Ectodermal cell (in vitro differentiated cells): ENCODE measurements at regions not wholly inside any gene's neighbourhood (a gene's known extent, or its start where the extent isn't known, plus 50 kb on each side); places are given as distances from the start of the nearest gene placed in this dataset.

Source experiments
- H3K27ac ChIP-seq: 2 replicates; pipeline ENCODE4 v1.7.0; 2013; ENCODE audit warnings: mild to moderate bottlenecking, low read depth, low read length; ENCODE audit not compliant: insufficient read depth, poor library complexity, severe bottlenecking
- H3K27me3 ChIP-seq: 2 replicates; pipeline ENCODE4 v1.7.0; 2013; ENCODE audit warnings: mild to moderate bottlenecking, low read length; ENCODE audit not compliant: insufficient read depth, control insufficient read depth, poor library complexity, severe bottlenecking
- H3K36me3 ChIP-seq: one replicate; pipeline ENCODE4 v1.7.0; 2013; ENCODE audit warnings: low read length; ENCODE audit not compliant: control insufficient read depth, insufficient read depth
- H3K4me1 ChIP-seq: one replicate; pipeline ENCODE4 v1.7.0; 2013; ENCODE audit warnings: low read length; ENCODE audit not compliant: control insufficient read depth, insufficient read depth
- H3K4me3 ChIP-seq: 2 replicates; pipeline ENCODE4 v1.7.0; 2013; ENCODE audit warnings: low read depth, low read length, control low read depth; ENCODE audit not compliant: insufficient read depth
- H3K9me3 ChIP-seq: 2 replicates; pipeline ENCODE4 v1.7.0; 2013; ENCODE audit warnings: mild to moderate bottlenecking, low read length, moderate library complexity; ENCODE audit not compliant: control insufficient read depth
- WGBS, 2 experiments: methylation state at CpG; one replicate each; pipeline ENCODE4 v1.1.7; 2013; ENCODE audit warnings: missing lambda C conversion rate in 2 of 2; 5-methylcytosine and 5-hydroxymethylcytosine counted together

DNA sequence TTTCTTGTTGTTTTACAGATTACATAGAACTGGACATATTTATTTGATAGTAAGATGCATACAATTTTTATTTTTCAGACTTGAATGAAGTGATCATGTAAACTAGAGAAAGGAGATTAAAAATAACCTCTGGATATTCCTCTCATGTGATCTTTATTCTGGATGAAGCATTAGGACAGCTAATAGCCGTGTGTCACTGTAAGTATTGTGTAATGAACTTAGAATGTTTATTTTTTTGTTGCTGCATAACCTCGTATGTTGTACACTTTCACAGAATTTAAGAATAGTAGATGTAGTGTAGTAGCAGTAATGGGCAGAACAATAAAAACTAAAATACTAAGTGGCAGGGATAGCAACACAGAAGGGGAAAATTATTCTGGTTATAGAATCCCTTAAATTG, 2094.5 kb upstream of the TENM3 start:
- H3K36me3 ChIP-seq = no peaks in the 10 kb centered on the region
- no peaks in the 10 kb centered on the region for H3K4me1 ChIP-seq
- no peaks in the 10 kb centered on the region for H3K27me3 ChIP-seq
- no peak overlapping the region for H3K27ac ChIP-seq
- H3K9me3 ChIP-seq = no peaks in the 10 kb centered on the region
- WGBS, 2 experiments = 93 to 94% methylated on average over 2 of the region's 2 CpGs
- H3K4me3 ChIP-seq = no peak overlapping the region

DNA sequence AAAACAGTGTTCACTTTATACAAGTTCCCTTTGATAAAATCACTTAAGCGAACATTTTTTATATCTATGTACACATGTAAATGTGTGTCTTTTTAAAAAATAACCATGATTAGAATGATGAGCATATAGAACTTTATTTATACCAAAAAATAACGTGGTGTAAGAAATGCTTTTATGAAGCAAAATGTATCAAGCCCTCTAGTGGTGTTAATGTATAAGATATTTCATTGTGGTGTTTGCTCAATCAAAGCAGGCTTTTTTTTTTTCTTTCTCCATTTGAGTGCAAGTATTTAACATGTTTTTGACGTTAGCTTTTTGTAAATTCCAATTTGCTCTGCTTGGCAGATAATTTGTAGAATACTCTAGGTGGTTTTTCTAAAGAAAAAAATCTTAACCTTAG, 2092.4 kb upstream of the TENM3 start:
- no peaks in the 10 kb centered on the region for H3K27me3 ChIP-seq
- H3K9me3 ChIP-seq = no peaks in the 10 kb centered on the region
- H3K27ac ChIP-seq = no peak overlapping the region
- 30% methylated on average over 2 of the region's 3 CpGs; no CpG with 5 or more reads in 1 of the 2 experiments for WGBS, 2 experiments
- H3K4me1 ChIP-seq = no peaks in the 10 kb centered on the region
- no peak overlapping the region for H3K4me3 ChIP-seq
- H3K36me3 ChIP-seq = no peaks in the 10 kb centered on the region

DNA sequence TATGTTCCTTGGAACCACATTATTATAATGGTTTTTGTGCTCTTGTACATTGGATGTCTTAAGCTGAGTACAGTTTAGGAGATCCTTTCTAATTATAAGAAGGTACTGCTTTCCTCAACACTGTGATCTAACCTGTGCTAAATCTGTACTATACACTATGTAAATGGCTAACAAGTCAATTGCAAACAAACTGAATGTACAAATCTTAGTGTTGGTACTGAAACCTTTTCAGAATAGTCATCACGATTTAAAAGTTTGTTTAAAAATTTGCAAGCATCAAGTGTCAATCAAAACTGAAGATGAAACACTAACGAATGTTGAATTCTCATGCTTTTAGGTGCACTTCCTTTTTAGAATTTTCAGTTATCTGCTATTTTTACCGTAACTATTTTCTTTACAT, 2090.4 kb upstream of the TENM3 start:
- no peaks in the 10 kb centered on the region for H3K36me3 ChIP-seq
- WGBS, 2 experiments = 96 to 98% methylated on average over 2 of the region's 3 CpGs
- no peaks in the 10 kb centered on the region for H3K27me3 ChIP-seq
- no peaks in the 10 kb centered on the region for H3K4me1 ChIP-seq
- H3K27ac ChIP-seq = no peak overlapping the region
- no peak overlapping the region for H3K4me3 ChIP-seq
- no peaks in the 10 kb centered on the region for H3K9me3 ChIP-seq

DNA sequence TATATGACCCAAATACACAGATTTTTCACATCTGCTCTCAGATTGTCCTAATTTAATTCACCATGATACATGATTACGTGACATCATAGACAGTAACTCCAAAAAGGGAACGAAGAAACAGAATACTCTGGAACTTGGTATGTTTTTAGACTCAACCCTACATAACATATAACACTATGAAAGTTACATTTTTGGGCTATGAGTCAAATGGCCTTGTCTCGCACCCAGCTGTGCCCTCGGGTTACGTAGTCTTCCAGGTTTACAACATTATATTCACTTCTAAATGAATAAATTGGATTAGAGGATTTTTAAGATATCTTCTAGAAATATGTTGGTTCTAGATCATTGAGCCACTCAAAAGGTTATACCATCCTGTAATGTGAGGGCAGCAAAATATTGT, 2089.6 kb upstream of the TENM3 start:
- 96 to 97% methylated on average over 2 to 3 of the region's 5 CpGs for WGBS, 2 experiments
- H3K4me1 ChIP-seq = no peaks in the 10 kb centered on the region
- H3K9me3 ChIP-seq = no peaks in the 10 kb centered on the region
- H3K27me3 ChIP-seq = no peaks in the 10 kb centered on the region
- no peak overlapping the region for H3K27ac ChIP-seq
- no peaks in the 10 kb centered on the region for H3K36me3 ChIP-seq
- no peak overlapping the region for H3K4me3 ChIP-seq

DNA sequence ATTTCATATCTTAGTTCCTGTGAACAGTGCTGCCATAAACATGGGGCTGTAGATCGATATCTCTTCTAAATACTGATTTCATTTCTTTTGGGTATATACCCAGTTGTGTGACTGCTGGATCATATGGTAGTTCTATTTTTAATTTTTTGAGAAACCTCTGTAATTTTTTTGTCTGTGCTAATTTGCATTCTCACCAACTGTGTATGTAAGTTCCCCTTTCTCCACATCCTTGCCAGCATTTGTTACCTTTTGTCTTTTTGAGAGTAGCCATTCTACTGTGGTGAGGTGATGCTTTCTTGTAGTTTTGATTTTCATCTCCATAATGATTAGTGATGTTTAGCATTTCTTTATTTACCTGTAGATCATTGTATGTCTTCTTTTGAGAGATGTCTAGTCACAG, 2086.5 kb upstream of the TENM3 start:
- no peaks in the 10 kb centered on the region for H3K27me3 ChIP-seq
- peaks cover 5% of the 10 kb centered on the region for H3K4me1 ChIP-seq
- no peak overlapping the region for H3K27ac ChIP-seq
- H3K36me3 ChIP-seq = no peaks in the 10 kb centered on the region
- H3K9me3 ChIP-seq = no peaks in the 10 kb centered on the region
- no peak overlapping the region for H3K4me3 ChIP-seq
- 95 to 100% methylated on average over 1 of the region's 1 CpG for WGBS, 2 experiments

DNA sequence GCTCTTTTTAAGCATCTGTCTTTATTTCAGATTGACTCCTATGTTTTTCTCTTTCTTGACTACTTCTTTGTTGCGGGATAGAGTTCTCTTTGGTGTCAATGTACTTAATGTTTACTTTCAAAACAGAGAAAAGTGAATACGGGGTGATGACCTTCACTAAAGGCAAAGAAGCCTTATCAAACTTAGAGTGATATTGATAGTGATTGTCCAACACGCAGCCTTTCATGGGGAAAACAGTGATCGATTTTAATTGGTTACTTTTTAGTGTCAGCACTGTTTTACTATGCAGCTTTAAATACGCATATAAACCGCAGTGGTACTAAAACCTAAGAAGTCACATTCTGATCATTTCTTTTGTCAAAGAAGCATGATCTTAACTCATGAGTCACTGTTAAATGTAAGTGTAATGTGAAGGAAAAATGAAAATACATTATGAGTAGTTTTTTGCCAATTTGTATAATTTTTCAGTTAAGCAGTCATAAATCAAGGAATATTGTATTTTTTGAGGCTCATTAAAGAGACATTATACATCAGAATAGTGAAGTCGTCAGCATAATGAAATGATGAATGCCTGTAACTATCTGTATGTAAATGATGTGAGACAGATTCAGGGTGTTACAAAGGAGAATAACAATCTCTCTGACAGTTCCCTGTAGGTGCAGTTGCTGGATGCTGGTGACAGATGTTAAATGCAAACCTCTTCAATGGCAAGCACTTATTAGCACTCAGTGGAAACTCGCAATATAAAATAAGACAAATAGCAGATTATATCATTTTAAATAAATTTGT, 2082.8 kb upstream of the TENM3 start:
- Histone ChIP-seq H3K4me3 (no peak overlapping the region), H3K4me1 (peaks cover 5% of the 10 kb centered on the region), H3K27me3 (no peaks in the 10 kb centered on the region), H3K36me3 (no peaks in the 10 kb centered on the region), H3K9me3 (no peaks in the 10 kb centered on the region), H3K27ac (no peak overlapping the region)
- WGBS, 2 experiments = 81 to 86% methylated on average over 5 to 7 of the region's 8 CpGs

DNA sequence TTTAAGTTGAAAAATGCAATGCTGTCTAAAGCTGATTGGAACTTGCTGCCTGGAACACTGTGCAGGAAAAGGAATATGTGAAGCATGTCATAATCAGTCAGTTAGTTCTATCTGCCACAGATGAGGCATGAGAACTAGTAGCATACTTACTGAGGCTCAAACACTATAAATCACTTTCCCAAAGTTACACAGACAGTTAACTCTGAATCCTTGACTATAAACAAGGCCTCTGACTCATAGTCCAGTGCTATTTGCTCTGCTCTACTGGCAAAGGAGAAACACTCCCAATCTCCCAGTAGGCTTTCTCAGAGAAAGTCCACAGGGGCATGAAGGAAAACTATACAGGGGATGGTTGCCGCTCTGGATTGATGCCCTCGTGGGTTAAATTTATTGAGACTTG, 2078.4 kb upstream of the TENM3 start:
- Histone ChIP-seq H3K27ac (no peak overlapping the region), H3K4me3 (no peak overlapping the region), H3K9me3 (no peaks in the 10 kb centered on the region), H3K36me3 (no peaks in the 10 kb centered on the region), H3K4me1 (peaks cover 4% of the 10 kb centered on the region), H3K27me3 (no peaks in the 10 kb centered on the region)
- 95% methylated on average over 2 of the region's 2 CpGs; no CpG with 5 or more reads in 1 of the 2 experiments for WGBS, 2 experiments

DNA sequence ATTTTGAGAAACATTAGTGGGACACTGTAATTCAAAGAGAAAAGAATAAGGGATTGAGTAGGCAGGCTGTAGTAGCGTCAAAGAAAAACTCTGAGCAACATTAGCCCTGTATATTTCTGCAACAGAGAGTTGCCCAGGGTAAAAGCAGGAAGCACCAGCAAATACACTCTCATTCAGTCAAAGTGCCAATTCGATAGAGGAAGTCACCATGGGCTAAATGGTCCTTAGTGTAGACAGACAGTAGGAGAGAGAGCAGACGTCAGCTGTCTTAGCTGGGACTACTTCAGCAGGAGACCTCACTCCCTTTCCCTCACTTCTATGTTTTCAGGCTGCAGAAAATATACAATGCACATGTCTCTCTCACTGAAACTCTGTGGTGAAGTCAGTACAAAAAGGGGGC, 2073.8 kb upstream of the TENM3 start:
- no peaks in the 10 kb centered on the region for H3K9me3 ChIP-seq
- H3K27me3 ChIP-seq = no peaks in the 10 kb centered on the region
- H3K27ac ChIP-seq = no peak overlapping the region
- no peaks in the 10 kb centered on the region for H3K4me1 ChIP-seq
- 74 to 84% methylated on average over 3 of the region's 3 CpGs for WGBS, 2 experiments
- no peaks in the 10 kb centered on the region for H3K36me3 ChIP-seq
- H3K4me3 ChIP-seq = no peak overlapping the region

DNA sequence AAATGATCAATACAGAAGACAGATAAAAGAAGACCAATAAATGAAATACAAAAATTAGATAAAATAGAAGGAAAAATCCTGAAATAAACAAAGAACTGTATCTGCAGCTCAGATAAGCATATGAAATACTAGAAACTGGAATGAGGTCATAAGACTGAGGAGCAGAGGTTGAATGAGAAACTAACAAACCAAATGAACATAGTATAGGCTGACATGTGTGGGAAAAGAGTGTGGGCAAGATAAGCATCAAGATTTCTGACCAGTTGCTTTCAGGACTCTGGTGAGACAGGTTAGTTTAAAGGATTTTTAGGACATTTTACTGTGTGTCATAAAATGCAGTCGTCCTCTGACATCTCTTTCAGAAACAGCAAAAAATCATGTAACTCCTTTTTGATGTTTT, 2073.2 kb upstream of the TENM3 start:
- no peaks in the 10 kb centered on the region for H3K27me3 ChIP-seq
- no peaks in the 10 kb centered on the region for H3K9me3 ChIP-seq
- no peaks in the 10 kb centered on the region for H3K36me3 ChIP-seq
- no peak overlapping the region for H3K27ac ChIP-seq
- WGBS, 2 experiments = 88 to 100% methylated on average over 1 of the region's 1 CpG
- no peak overlapping the region for H3K4me3 ChIP-seq
- H3K4me1 ChIP-seq = no peaks in the 10 kb centered on the region

DNA sequence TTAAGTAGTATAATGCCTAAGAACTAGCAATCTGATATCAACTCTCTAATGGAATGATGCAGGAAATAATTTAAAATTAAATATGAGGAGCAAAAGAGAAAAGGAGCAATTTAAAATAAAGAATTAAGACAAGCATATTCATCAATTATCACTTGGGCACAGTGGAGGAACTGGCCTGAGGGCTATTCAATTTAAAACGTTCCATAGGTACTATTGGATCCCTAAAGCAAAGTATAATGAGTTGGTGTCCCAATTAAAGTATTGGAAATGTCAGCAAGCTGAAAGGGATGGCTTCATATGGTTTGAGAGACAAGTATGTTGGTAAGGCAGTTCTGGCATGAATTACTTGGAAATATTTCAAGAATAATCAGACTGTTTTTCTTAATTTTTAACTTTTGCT, 2064.1 kb upstream of the TENM3 start:
- Histone ChIP-seq H3K27me3 (no peaks in the 10 kb centered on the region), H3K4me1 (no peaks in the 10 kb centered on the region), H3K9me3 (no peaks in the 10 kb centered on the region), H3K4me3 (no peak overlapping the region), H3K36me3 (no peaks in the 10 kb centered on the region), H3K27ac (no peak overlapping the region)
- 85% methylated on average over 1 of the region's 1 CpG for WGBS, 2 experiments
